ENCODE measurements at regions not wholly inside any gene's neighbourhood (a gene's known extent, or its start where the extent isn't known, plus 50 kb on each side); places are given as distances from the start of the nearest gene placed in this dataset.
A peak's percentile ranks its signal among the peaks of the same experiment; 100 is the strongest.

DNA sequence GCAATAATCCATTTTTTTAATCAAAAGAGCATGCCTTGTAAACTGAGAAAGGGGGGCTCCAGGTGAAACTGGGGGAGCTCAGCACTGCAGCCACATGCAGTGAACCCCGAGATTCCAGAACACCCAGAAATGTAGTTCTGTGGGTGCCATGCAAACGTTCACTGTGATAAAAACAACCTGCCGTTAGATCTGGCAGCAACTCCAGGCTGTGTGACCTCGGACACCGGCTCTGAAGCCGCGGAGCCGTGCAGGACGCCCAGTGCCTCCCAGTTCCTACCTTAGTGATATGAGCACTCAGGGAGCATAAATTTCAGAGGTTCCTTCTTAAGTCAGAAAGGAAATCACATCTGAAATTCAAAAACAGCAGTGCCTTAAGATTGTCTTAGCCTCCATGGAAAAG, 85.4 kb upstream of the THBS2 start:
- no peak for DNase-seq

DNA sequence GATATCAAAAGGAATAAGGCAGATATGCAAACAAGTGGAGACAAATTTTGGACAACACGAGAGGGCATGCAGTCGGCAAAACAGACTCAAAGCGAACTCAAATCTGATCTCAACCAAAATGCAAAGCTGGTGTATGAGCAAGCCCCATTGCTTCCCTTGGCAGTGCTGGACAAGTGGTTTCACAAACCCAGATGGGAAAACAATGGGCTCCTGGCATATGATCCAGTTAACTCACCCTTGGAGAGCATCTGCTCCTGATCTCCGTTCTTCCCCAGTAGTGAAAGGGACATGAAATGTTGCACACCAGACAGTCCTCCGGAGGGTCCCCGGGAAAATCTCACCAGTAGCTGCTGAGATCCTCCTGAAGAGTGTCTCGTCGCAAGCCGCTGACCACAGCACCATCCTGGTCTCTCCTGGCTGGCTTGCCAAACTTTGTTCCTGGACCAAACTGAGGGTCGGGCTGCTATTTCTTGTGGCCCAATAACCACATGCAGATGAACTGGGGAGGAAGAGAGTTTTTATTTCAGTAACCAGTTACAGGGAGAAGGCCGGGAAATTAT, 84.3 kb upstream of the THBS2 start:
- no peak for DNase-seq

GRCh38 chr6:169335301-169335700, 81.7 kb upstream of the THBS2 start:
- no peak for DNase-seq

- DNase-seq, result no peak
Measured at GRCh38 chr6:169332250-169332649, 78.6 kb upstream of the THBS2 start.

DNA sequence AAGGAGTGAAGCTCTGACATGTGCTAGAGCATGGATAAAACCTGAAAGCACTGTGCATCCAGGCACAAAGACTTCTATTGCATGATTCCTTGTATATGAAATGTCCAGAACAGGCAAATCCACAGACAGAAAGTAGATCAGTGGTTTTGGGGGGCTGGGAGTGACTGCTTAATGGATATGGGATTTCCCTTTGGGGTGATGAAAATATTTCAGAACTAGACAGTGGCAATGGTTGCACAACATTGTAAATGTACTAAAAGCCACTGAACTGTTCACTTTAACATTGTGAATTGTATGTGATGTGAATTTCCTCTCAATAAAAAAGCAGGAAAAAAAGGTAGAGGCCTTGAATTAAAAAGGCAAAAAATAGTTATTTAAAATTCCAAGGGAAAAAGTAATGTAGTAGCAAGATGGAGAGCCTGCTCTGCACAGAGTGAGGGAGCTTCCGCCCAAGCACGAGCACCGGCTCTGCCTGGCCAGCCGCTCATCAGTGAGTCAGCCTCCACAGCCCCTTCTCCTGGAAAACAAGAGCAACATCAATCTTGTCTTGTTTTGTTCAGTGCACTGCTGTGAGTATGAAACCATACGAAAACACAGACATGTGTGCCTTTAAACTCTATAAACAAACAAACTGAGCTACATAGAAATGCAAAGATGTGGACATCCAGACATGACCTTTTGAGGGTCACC, 74.6 kb upstream of the THBS2 start:
- DNase-seq, result no peak

GRCh38 chr6:169326067-169326799, 72.6 kb upstream of the THBS2 start:
- peak; percentile 55 for DNase-seq

- no peak for DNase-seq
Measured at GRCh38 chr6:169324656-169325459, 71.2 kb upstream of the THBS2 start.

DNA sequence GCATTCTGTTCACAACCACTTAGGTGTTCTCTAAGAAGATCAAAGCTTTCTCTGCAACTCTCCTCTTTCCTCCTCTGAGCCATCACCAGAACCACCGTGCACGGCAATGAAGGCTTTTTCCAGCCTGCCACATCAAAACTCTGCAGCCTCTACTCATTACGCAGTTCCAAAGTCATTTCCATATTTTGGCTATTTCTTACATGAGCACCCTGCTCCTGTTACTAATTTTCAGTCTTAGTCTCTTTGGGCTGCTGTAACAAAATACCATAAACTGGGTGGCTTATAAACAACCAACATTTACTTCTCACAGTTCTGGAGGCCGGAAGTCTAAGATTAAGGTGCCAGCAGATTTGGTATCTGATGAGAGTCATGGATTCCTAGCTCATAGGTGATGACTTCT, 70.4 kb upstream of the THBS2 start:
- DNase-seq, result no peak

GRCh38 chr6:169323221-169323620, 69.6 kb upstream of the THBS2 start:
- DNase-seq, result no peak

GRCh38 chr6:169321546-169321945, 67.9 kb upstream of the THBS2 start:
- DNase-seq, result no peak

- no peak for DNase-seq
Measured at GRCh38 chr6:169320013-169320412, 66.4 kb upstream of the THBS2 start.

DNA sequence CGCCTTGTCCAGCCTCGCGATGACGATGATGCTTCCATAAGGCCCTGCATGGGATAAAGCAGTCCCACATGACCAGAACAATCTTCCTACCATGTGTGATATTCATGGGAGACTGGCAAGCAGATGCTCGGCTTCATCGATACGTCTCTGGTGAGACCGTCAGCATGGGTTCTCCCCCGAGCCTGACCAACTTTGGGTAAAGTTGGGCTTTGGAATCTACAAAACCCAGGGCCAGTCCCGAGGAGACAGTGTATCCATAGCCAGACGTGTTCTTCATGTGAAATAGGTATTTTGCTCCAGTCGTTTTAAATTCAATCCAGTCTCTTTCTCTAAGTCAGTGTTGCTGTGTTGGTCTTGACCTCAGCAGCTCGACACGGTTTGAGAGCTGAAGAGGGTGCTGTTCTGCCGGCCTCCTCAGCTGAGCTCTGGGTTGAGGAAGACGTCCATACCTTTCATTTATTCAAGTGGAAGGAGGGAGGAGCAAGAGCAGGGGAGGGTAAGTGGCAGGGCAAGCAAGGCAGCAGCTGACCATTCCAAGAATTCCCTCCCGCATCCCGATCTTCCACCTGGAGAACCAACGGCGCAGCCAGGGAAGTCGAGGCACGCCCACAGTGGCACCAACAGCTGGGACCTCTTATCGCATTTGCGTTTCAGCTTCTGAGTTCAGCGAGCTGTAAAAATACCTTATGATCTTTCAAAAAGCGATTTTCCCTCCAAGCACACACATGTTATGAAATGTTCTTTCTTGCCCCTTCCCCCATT, 64.0 kb upstream of the THBS2 start:
- no peak for DNase-seq

GRCh38 chr6:169316651-169317050, 63.0 kb upstream of the THBS2 start:
- no peak for DNase-seq

GRCh38 chr6:169315830-169316614, 62.4 kb upstream of the THBS2 start:
- DNase-seq, result no peak

- no peak for DNase-seq
Measured at GRCh38 chr6:169313347-169314010, 59.8 kb upstream of the THBS2 start.

DNA sequence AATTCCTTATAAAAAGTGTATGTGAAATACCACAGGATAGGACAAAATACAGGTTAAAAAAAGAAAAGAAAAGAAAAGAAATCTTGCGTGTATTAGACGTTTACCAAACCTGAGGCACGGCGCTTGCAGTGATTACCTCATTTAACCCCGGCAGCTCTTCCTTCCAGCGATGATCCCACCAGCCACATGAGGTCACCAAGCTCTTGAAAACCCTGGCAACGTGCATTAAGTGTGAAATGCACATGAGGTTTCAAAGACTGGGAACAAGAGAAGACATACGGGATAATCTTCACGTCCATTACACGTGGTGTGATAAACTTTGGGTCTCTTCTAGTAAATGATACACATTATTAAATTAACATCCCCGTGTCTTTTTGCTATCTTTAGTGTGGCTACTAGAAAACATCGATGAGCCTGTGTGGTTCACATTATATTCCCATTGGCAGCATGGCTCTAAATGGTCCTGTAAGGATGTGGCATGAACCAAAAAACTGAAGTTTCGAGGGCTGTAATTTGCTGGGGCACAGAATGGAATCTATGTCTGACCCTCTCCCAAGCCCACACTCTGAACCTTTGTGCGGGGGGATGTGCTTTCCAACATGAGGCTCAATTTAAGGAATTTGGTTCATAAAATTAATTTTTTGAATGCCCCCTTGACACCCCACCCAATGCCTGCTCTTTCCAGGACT, 59.2 kb upstream of the THBS2 start:
- no peak for DNase-seq

GRCh38 chr6:169310983-169311382, 57.3 kb upstream of the THBS2 start:
- no peak for DNase-seq

All from midbrain (tissue), 1 donor.